BE2C (cell line): ENCODE measurements at regions not wholly inside any gene's neighbourhood (a gene's known extent, or its start where the extent isn't known, plus 50 kb on each side); places are given as distances from the start of the nearest gene placed in this dataset.

Experiments used
- DNase-seq: peaks from one replicate; pipeline ENCODE4 v3.0.0-alpha.2; 2020
- H3K27me3 ChIP-seq: fragments of 250-450 bp; sonication (Bioruptor Pico); 2 replicates; pipeline ENCODE4 v1.5.1; 2020; ENCODE audit warnings: mild to moderate bottlenecking
- H3K36me3 ChIP-seq: fragments of 250-450 bp; sonication (Bioruptor Pico); 2 replicates; pipeline ENCODE4 v1.5.1; 2020; ENCODE audit warnings: mild to moderate bottlenecking
- H3K4me1 ChIP-seq: fragments of 250-450 bp; sonication (Bioruptor Pico); 2 replicates; pipeline ENCODE4 v1.5.1; 2020
- H3K4me3 ChIP-seq: 2 replicates; pipeline ENCODE4 v1.5.1; 2011; ENCODE audit warnings: low read depth, low read length
- H3K9me3 ChIP-seq: fragments of 250-450 bp; sonication (Bioruptor Pico); 2 replicates; pipeline ENCODE4 v1.5.1; 2020
- CTCF ChIP-seq: IDR thresholded peaks from 2 replicates; pipeline ENCODE4 v1.5.1; 2012; ENCODE audit warnings: mild to moderate bottlenecking, low read depth, low read length

GRCh38 chr5:159669559-159669958 is 246.7 kb upstream of the ADRA1B start:
- Histone ChIP-seq H3K4me1 (no peaks in the 10 kb centered on the region), H3K27me3 (no peaks in the 10 kb centered on the region), H3K36me3 (no peaks in the 10 kb centered on the region), H3K9me3 (no peaks in the 10 kb centered on the region), H3K4me3 (no peak overlapping the region)
- no peak for DNase-seq
- TF ChIP-seq CTCF = no peak

GRCh38 chr5:159671886-159672285 is 244.4 kb upstream of the ADRA1B start:
- Histone ChIP-seq H3K4me3 (no peak overlapping the region), H3K4me1 (no peaks in the 10 kb centered on the region), H3K9me3 (no peaks in the 10 kb centered on the region), H3K27me3 (no peaks in the 10 kb centered on the region), H3K36me3 (no peaks in the 10 kb centered on the region)
- DNase-seq = no peak
- no peak for TF ChIP-seq CTCF

- no peak for DNase-seq
- no peaks in the 10 kb centered on the region for H3K36me3 ChIP-seq
- H3K9me3 ChIP-seq = no peaks in the 10 kb centered on the region
- H3K4me3 ChIP-seq = no peak overlapping the region
- H3K27me3 ChIP-seq = no peaks in the 10 kb centered on the region
- no peak for TF ChIP-seq CTCF
- no peaks in the 10 kb centered on the region for H3K4me1 ChIP-seq
These were observed 242.7 kb upstream of the ADRA1B start for GRCh38 chr5:159673538-159673937.

GRCh38 chr5:159678657-159679392 is 237.5 kb upstream of the ADRA1B start:
- Histone ChIP-seq H3K36me3 (no peaks in the 10 kb centered on the region), H3K4me3 (no peak overlapping the region), H3K27me3 (no peaks in the 10 kb centered on the region), H3K9me3 (peaks cover 4% of the 10 kb centered on the region; the same call in 1 of the 2 replicates), H3K4me1 (no peaks in the 10 kb centered on the region)
- no peak for TF ChIP-seq CTCF
- DNase-seq = no peak

GRCh38 chr5:159680095-159680494 is 236.2 kb upstream of the ADRA1B start:
- no peak for TF ChIP-seq CTCF
- no peaks in the 10 kb centered on the region for H3K36me3 ChIP-seq
- no peak overlapping the region for H3K4me3 ChIP-seq
- DNase-seq = no peak
- no peaks in the 10 kb centered on the region for H3K4me1 ChIP-seq
- H3K27me3 ChIP-seq = no peaks in the 10 kb centered on the region
- peaks cover 4% of the 10 kb centered on the region; the same call in 1 of the 2 replicates for H3K9me3 ChIP-seq

GRCh38 chr5:159681661-159682060 is 234.6 kb upstream of the ADRA1B start:
- no peak for TF ChIP-seq CTCF
- Histone ChIP-seq H3K36me3 (no peaks in the 10 kb centered on the region), H3K9me3 (peaks cover 4% of the 10 kb centered on the region; the same call in 1 of the 2 replicates), H3K27me3 (no peaks in the 10 kb centered on the region), H3K4me3 (no peak overlapping the region), H3K4me1 (no peaks in the 10 kb centered on the region)
- no peak for DNase-seq
